GM12875 (cell line): ENCODE measurements at regions not wholly inside any gene's neighbourhood (a gene's known extent, or its start where the extent isn't known, plus 50 kb on each side); places are given as distances from the start of the nearest gene placed in this dataset.
A peak's percentile ranks its signal among the peaks of the same experiment; 100 is the strongest.

Experiments used
- H3K4me3 ChIP-seq: one replicate; pipeline ENCODE4 v1.5.1; 2011; ENCODE audit warnings: low read depth, low read length, control low read depth
- CTCF ChIP-seq: IDR thresholded peaks from 2 replicates; pipeline ENCODE4 v1.5.1; 2011; ENCODE audit warnings: low read depth, mild to moderate bottlenecking, control low read depth, inconsistent platforms, low read length, moderate library complexity, borderline replicate concordance; ENCODE audit not compliant: insufficient read depth

GRCh38 chr2:18860179-18860578 lies 270.8 kb upstream of the NT5C1B start:
- TF ChIP-seq CTCF, result no peak
- no peak overlapping the region for H3K4me3 ChIP-seq

DNA sequence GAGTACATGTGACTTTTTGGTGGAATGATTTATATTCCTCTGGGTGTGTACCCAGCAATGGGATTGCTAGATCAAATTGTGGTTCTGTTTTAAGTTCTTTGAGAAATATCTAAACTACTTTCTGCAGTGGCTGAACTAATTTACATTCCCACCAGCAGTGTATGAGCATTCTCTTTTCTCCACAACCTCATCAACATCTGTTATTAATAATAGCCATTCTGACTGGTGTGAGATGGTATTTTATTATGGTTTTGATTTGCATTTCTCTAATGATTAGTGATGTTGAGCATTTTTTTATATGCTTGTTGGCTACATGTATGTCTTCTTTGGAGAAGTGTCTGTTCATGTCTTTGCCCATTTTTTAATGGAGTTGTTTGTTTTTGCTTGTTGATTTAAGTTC lies 267.4 kb upstream of the NT5C1B start:
- no peak overlapping the region for H3K4me3 ChIP-seq

GRCh38 chr2:18855027-18855426 lies 265.7 kb upstream of the NT5C1B start:
- TF ChIP-seq CTCF, result peak; percentile 39; the same call in 1 of the 2 replicates
- H3K4me3 ChIP-seq, result no peak overlapping the region

More for the DNA sequence above, 267.4 kb upstream of the NT5C1B start:
- no peak for TF ChIP-seq CTCF

DNA sequence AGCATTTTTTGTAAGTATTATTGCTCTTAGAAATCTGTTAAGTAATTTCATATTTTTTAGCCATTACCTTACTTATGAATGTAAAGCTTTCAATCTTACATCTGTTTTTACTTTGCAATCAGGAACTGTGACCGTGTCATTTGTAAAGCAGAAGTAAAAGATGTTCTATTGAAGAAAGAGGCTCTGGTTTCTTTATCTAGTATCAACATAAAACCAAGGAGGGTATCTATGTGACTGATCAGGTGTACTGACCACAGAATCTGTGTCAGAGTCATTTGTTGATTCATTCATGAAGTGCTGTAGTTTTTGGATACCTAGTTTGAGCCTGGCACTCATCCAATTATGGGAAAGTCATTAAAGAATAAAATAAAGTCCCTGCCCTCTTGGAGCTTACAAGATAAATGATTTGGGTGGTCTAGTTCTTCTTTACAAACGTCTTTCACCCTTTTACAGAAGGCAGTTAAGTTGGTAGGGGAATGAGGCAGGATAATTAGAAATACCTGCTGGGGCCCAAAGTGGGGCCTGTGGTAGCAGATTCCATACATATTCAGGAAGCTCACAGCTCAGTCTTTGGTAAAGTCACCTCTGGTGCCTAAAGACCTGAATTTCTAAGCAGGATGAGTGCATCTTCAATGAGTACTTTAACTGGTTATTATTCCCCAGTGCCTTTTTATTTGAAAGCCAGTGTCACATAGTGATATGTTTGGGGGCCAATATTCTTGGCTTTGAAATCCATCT lies 260.6 kb upstream of the NT5C1B start:
- TF ChIP-seq CTCF, result no peak
- H3K4me3 ChIP-seq, result no peak overlapping the region

DNA sequence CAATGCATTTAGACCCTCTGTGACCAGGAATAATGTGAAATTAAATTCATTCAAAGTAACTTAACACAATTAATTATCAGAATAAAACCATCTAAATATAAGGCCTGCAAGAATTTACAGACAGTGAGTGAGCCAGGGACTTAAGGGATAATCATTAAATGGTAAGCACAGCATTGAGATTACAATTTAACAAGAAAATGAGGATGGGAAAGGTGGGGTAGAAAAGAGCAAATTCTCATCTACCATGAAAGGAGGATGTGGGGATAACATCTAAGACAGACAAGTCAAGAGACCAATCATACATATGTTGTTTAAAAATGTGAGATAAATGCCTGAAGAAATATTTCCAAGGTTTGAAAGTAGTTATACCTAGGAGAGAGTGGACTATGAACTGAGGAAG lies 259.3 kb upstream of the NT5C1B start:
- no peak overlapping the region for H3K4me3 ChIP-seq
- no peak for TF ChIP-seq CTCF

DNA sequence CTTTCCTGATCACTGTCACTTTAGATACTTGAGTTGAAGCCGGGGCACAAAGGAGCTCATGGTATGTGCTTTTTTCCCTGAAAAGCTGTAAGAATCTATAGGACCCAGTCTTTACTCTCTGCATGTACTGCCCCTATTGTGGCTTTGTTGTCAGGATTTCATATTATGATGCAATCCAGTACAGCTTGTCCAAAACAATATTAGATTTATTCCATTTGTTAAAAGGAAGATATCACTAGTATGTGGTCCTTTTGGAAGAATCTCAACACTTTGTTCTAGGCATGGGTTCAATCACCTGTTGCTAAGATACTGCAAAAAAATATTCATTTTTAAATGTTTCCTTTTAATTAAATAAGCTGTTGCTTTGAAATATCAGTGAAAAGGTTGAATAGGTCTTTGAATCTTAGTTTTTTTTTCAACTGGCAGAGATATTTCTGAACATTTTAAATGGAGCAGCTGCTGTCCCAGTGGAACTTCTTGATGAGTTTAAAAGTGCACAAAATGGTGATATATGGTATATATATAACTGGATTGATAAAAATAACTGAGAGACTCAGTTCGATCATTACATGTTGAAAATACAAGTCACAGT lies 256.6 kb upstream of the NT5C1B start:
- no peak for TF ChIP-seq CTCF
- no peak overlapping the region for H3K4me3 ChIP-seq

DNA sequence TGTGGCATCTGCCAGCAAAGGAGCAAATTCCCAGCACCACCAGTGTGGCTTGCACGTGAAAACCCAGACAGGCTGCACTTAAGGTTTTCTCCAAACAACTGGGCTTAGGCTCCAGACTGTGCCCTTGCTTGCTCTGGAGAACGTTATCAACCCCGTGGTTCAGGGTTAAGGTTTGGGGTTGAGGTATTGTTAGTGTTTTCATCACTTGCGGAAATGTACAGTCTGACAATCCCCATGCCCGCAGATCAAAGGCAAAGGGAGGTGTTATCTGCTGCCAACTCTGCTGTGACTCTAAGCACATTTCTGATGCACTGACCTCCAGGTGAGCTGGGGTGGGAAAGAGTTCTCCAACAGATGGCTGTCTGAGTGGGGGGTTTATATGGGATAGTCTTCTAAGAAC lies 253.5 kb upstream of the NT5C1B start:
- TF ChIP-seq CTCF, result no peak
- no peak overlapping the region for H3K4me3 ChIP-seq
